GM10266 (cell line): ENCODE measurements at regions not wholly inside any gene's neighbourhood (a gene's known extent, or its start where the extent isn't known, plus 50 kb on each side); places are given as distances from the start of the nearest gene placed in this dataset.

Source experiments
- DNase-seq: peaks from one replicate; pipeline ENCODE4 v3.0.0; 2012; ENCODE audit errors: extremely low spot score
- TF ChIP-seq, protein P1 (sequence below): IDR thresholded peaks from 2 replicates; pipeline ENCODE4 v1.5.1; 2012; ENCODE audit warnings: mild to moderate bottlenecking, low read depth; ENCODE audit not compliant: control insufficient read depth, insufficient read depth; ENCODE audit errors: missing control alignments

DNA sequence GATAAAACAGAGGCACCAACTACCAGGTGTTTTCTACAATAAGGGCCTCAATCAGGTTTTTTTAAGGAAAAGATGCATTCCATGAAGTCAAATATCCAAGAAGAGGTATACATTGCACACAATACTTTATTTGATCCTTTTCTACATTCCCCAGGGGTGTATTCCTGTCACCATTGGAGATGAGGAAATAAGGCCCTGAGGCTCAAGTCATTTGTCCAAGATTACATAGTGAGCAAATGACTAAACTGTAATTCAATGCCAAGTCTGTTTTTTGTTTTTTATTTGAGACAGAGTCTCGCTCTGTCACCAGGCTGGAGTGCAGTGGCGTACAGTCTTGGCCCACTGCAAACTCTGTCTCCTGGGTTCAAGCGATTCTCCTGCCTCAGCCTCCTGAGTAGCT is 69.2 kb upstream of the CDYL start:
- no peak for DNase-seq
- TF ChIP-seq, protein P1, sequence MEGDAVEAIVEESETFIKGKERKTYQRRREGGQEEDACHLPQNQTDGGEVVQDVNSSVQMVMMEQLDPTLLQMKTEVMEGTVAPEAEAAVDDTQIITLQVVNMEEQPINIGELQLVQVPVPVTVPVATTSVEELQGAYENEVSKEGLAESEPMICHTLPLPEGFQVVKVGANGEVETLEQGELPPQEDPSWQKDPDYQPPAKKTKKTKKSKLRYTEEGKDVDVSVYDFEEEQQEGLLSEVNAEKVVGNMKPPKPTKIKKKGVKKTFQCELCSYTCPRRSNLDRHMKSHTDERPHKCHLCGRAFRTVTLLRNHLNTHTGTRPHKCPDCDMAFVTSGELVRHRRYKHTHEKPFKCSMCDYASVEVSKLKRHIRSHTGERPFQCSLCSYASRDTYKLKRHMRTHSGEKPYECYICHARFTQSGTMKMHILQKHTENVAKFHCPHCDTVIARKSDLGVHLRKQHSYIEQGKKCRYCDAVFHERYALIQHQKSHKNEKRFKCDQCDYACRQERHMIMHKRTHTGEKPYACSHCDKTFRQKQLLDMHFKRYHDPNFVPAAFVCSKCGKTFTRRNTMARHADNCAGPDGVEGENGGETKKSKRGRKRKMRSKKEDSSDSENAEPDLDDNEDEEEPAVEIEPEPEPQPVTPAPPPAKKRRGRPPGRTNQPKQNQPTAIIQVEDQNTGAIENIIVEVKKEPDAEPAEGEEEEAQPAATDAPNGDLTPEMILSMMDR, result no peak

DNA sequence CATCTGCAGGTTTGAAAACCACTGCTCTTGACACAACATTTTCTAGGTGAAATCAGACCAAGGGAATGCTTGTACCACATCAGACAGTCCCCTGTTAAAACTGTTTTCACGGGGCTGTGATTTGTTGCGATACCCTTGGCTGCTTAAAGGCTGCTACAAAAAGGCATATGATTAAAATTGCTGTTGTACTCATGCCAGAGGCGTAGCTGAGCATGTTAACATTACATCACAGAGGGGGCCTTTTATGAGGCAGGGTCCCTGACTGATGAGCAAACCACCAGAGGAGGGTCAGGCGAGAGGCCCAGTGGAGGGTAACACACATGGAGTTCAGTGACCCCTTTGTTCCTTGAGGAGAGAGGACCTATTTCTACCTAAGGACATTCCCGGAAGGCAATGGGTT is 70.4 kb upstream of the CDYL start:
- TF ChIP-seq, protein P1, result no peak
- no peak for DNase-seq

DNA sequence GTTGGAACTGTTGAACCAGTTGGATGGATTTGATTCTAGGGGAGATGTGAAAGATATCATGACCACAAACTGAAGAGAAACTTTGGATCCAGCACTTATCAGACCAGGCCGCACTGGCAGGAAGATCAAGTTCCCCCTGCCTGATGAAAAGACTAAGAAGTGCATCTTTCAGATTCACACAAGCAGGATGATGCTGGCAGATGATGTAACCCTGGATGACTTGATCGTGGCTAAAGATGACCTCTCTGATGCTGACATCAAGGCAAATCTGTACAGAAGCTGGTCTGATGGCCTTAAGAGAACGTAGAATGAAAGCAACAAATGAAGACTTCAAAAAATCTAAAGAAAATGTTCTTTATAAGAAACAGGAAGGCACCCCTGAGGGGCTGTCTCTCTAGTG is 72.8 kb upstream of the CDYL start:
- TF ChIP-seq, protein P1, result no peak
- DNase-seq, result no peak

- TF ChIP-seq, protein P1, result no peak
- DNase-seq, result no peak
These were observed 77.1 kb upstream of the CDYL start for GRCh38 chr6:4698901-4699659.

DNA sequence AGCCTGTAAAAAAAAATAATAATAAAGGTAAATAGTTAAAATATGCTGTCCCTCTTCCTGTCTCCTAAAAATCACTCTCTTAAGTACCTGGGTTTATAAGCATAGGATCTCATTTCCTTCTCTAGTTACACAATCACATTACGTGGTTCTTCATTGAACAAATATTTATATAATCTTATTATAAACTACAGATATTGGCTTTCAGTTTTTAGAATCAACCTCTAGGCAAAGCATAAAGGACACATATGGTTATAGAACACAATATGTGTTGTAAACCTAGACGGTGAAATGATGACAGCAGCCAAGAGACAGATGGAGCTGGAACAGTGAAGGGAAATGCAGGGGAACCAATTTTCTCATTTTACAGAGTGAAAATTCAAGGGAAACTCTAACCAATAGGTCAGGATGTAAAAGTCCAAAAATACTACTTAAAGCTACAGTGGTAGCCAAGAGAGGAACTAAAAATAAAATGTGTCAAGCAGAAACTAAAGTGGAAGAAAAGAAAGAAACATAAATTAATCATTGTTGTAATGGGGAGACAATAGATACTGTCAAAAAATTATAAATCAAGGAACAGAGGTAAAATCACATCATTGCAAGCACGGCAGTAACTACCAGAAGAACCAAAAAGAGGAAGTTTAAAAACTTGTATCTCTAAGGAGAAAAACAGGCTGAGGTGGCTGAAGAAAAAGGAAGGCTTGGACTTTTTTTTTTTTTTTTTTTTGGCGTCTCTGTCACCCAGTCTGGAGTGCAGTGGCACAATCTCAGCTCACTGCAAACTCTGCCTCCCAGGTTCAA is 82.8 kb upstream of the CDYL start:
- DNase-seq, result no peak
- TF ChIP-seq, protein P1, result no peak

DNA sequence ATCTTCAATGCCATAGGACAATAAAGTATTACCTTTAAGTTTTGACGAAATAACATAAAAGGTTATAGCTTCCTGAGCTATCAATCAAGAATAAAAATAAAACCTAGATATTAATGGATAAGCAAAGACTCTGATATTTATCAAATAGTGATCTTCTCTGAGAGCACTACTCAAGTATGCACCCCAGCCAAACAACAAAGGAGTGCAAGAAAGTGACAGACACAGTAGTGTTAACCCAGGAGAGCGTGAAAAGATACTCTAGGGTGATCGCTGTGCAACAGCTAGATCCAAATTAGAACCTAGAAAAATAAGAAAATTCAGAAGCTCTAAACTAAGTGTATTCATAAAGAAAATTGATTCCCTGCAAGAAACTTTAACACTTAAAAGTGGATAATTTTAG is 83.5 kb upstream of the CDYL start:
- TF ChIP-seq, protein P1, result no peak
- no peak for DNase-seq
